HCT116 (cell line): ENCODE measurements at regions not wholly inside any gene's neighbourhood (a gene's known extent, or its start where the extent isn't known, plus 50 kb on each side); places are given as distances from the start of the nearest gene placed in this dataset.

Experiments used
- ATAC-seq: fragments of 200-7000 bp; cut with Tn5 transposase; 2 replicates; pipeline ENCODE4 v1.9.1; 2020; ENCODE audit warnings: mild to moderate bottlenecking, moderate library complexity
- BruUV-seq: library from RNA; stranded (reverse); fragments of 400-500 nt; replicated peaks from 2 replicates; lab custom pipeline; 2021; lab: Mats Ljungman, UMichigan
- CTCF ChIA-PET: fragments of 300-600 bp; sonication (Branson Sonifier 250); formaldehyde crosslinking; loops from one replicate; lab custom pipeline; 2021; ENCODE audit warnings: antibody characterized with exemption; lab: Charles Lee
- POLR2A ChIA-PET: fragments of 300-600, 350-600 bp; sonication (Branson Sonifier 250); formaldehyde crosslinking; loops from one replicate; lab custom pipeline; 2021; ENCODE audit warnings: antibody characterized with exemption; lab: Charles Lee
- RAD21 ChIA-PET, 2 experiments: fragments of 300-600 bp; sonication (Branson Sonifier 250); formaldehyde crosslinking; loops; one replicate each; lab custom pipeline; 2023; ENCODE audit warnings: low total read pairs in 2 of 2; ENCODE audit not compliant: uncharacterized antibody in 2 of 2, unreplicated experiment in 2 of 2, low non-redundant PET in 1 of 2; lab: Charles Lee
- DNase-seq: peaks from one replicate; pipeline ENCODE4 v3.0.0-alpha.2; 2010; ENCODE audit warnings: low read depth, low spot score
- H2AFZ ChIP-seq: fragments of 200-600 bp; shearing (Covaris generic), sonication (generic); 2 replicates; pipeline ENCODE4 v1.6.1; 2017; ENCODE audit warnings: low read depth, mixed run types, mixed read lengths, antibody characterized with exemption, low read length; ENCODE audit not compliant: poor library complexity, severe bottlenecking
- H3K27ac ChIP-seq: 2 replicates; pipeline ENCODE4 v1.5.1; 2012; ENCODE audit warnings: low read depth, low read length
- H3K27me3 ChIP-seq: fragments of 200-600 bp; sonication (generic); 2 replicates; pipeline ENCODE4 v1.6.1; 2016; ENCODE audit warnings: mixed run types, low read length, mixed read lengths; ENCODE audit not compliant: insufficient read depth
- H3K36me3 ChIP-seq, 2 experiments: fragments of 200-500 bp in 1 of 2; fragments of 200-600 bp in 1 of 2; sonication (Bioruptor generic) in 1 of 2; sonication (generic) in 1 of 2; 2 replicates each; pipeline versions ENCODE4 v1.5.1 to v1.6.1; 2014 to 2016; ENCODE audit warnings: low read length in 2 of 2, inconsistent platforms in 1 of 2, mixed read lengths in 1 of 2, mixed run types in 1 of 2; ENCODE audit not compliant: insufficient read depth in 2 of 2, control insufficient read depth in 1 of 2
- H3K4me1 ChIP-seq, 2 experiments: fragments of 200-600 bp in 1 of 2; sonication (generic) in 1 of 2; 2 replicates each; pipeline versions ENCODE4 v1.5.1 to v1.6.1; 2012 to 2017; ENCODE audit warnings: low read length in 2 of 2, inconsistent platforms in 1 of 2, mild to moderate bottlenecking in 1 of 2, mixed read lengths in 1 of 2, mixed run types in 1 of 2, moderate library complexity in 1 of 2; ENCODE audit not compliant: insufficient read depth in 2 of 2, control insufficient read depth in 1 of 2
- H3K4me2 ChIP-seq: fragments of 200-600 bp; sonication (generic); 2 replicates; pipeline ENCODE4 v1.6.1; 2017; ENCODE audit warnings: mixed run types, low read length, mixed read lengths
- H3K4me3 ChIP-seq, 2 experiments: fragments of 200-600 bp in 1 of 2; sonication (generic) in 1 of 2; replicated peaks in 1 of 2; 2 replicates each; pipeline ENCODE4 v1.5.1; 2011 to 2016; ENCODE audit warnings: low read length in 2 of 2, control low read depth in 1 of 2, low read depth in 1 of 2, mild to moderate bottlenecking in 1 of 2, mixed read lengths in 1 of 2, mixed run types in 1 of 2
- H3K79me2 ChIP-seq: fragments of 200-600 bp; sonication (generic); 2 replicates; pipeline ENCODE4 v1.6.1; 2017; ENCODE audit warnings: mild to moderate bottlenecking, mixed run types, low read length, moderate library complexity, mixed read lengths; ENCODE audit not compliant: insufficient read depth
- H3K9ac ChIP-seq: fragments of 200-600 bp; sonication (generic); 2 replicates; pipeline ENCODE4 v1.6.1; 2016; ENCODE audit warnings: low read length, mixed read lengths
- H3K9me2 ChIP-seq: fragments of 200-600 bp; sonication (generic), shearing (Covaris generic); 2 replicates; pipeline ENCODE4 v1.6.1; 2017; ENCODE audit warnings: mixed run types, mild to moderate bottlenecking, moderate library complexity; ENCODE audit not compliant: insufficient read depth
- H3K9me3 ChIP-seq, 2 experiments: fragments of 200-500 bp in 1 of 2; fragments of 200-600 bp in 1 of 2; sonication (Bioruptor generic) in 1 of 2; sonication (generic) in 1 of 2; 2 replicates each; pipeline ENCODE4 v1.6.1; 2014 to 2017; ENCODE audit warnings: low read length in 2 of 2, mixed read lengths in 2 of 2, inconsistent platforms in 1 of 2, low read depth in 1 of 2, mild to moderate bottlenecking in 1 of 2, mixed run types in 1 of 2, moderate library complexity in 1 of 2; ENCODE audit not compliant: control insufficient read depth in 1 of 2, insufficient read depth in 1 of 2
- H4K20me1 ChIP-seq: fragments of 200-600 bp; sonication (generic), shearing (Covaris generic); 2 replicates; pipeline ENCODE4 v1.6.1; 2017; ENCODE audit warnings: mixed run types, mild to moderate bottlenecking, moderate library complexity; ENCODE audit not compliant: insufficient read depth
- CBX3 ChIP-seq: IDR thresholded peaks from 2 replicates; pipeline ENCODE4 v1.6.1; 2012; ENCODE audit warnings: low read depth
- ELF1 ChIP-seq: IDR thresholded peaks from 2 replicates; pipeline ENCODE4 v1.6.1; 2012; ENCODE audit warnings: low read depth, borderline replicate concordance
- EZH2phosphoT487 ChIP-seq: fragments of 200-600 bp; IDR thresholded peaks from 2 replicates; pipeline ENCODE4 v1.6.1; 2018; ENCODE audit warnings: antibody characterized with exemption, borderline replicate concordance
- FOSL1 ChIP-seq: IDR thresholded peaks from 2 replicates; pipeline ENCODE4 v1.6.1; 2012; ENCODE audit warnings: low read depth
- JUND ChIP-seq: IDR thresholded peaks from 2 replicates; pipeline ENCODE4 v1.6.1; 2012
- POLR2A ChIP-seq: IDR thresholded peaks from 2 replicates; pipeline ENCODE4 v1.7.0; 2011; ENCODE audit warnings: borderline replicate concordance; ENCODE audit not compliant: insufficient read depth, insufficient read length; ENCODE audit errors: extremely low read depth
- POLR2AphosphoS5 ChIP-seq: IDR thresholded peaks from 2 replicates; pipeline ENCODE4 v1.6.1; 2011; ENCODE audit warnings: mild to moderate bottlenecking, low read depth, low read length, moderate library complexity
- RAD21 ChIP-seq: IDR thresholded peaks from 2 replicates; pipeline ENCODE4 v1.6.1; 2012; ENCODE audit warnings: low read depth, mild to moderate bottlenecking
- SIN3A ChIP-seq: IDR thresholded peaks from 2 replicates; pipeline ENCODE4 v1.6.1; 2012; ENCODE audit warnings: low read depth
- SP1 ChIP-seq: IDR thresholded peaks from 2 replicates; pipeline ENCODE4 v1.6.1; 2012; ENCODE audit warnings: low read depth
- SRF ChIP-seq: IDR thresholded peaks from 2 replicates; pipeline ENCODE4 v1.6.1; 2012; ENCODE audit warnings: low read depth
- TCF7L2 ChIP-seq: IDR thresholded peaks from 2 replicates; pipeline ENCODE4 v1.7.0; 2011; ENCODE audit warnings: borderline replicate concordance, inconsistent platforms; ENCODE audit not compliant: insufficient read depth, insufficient read length; ENCODE audit errors: extremely low read depth
- YY1 ChIP-seq: IDR thresholded peaks from 2 replicates; pipeline ENCODE4 v1.6.1; 2011; ENCODE audit warnings: low read length, low read depth, moderate library complexity, mild to moderate bottlenecking; ENCODE audit not compliant: insufficient replicate concordance; ENCODE audit errors: extremely low read depth
- ZFX ChIP-seq: fragments of 450-650 bp; IDR thresholded peaks from 2 replicates; pipeline ENCODE4 v1.6.1; 2017
- ZNF274 ChIP-seq: fragments of 200-500 bp; sonication (Bioruptor generic); IDR thresholded peaks from 2 replicates; pipeline ENCODE4 v1.6.1; 2014; ENCODE audit warnings: mild to moderate bottlenecking, low read depth, low read length, inconsistent platforms
- intact Hi-C: fragments of 100-400 bp; cut with micrococcal nuclease; formaldehyde crosslinking; loops from 2 replicates; pipeline ENCODE4 v1.10.0; 2022
- TF ChIP-seq, protein P1 (sequence below): IDR thresholded peaks from 2 replicates; pipeline ENCODE4 v1.6.1; 2012; ENCODE audit warnings: low read depth
- TF ChIP-seq, protein P2 (sequence below): IDR thresholded peaks from 2 replicates; pipeline ENCODE4 v1.6.1; 2012
- TF ChIP-seq, protein P3 (sequence below): IDR thresholded peaks from 2 replicates; pipeline ENCODE4 v1.6.1; 2011; ENCODE audit warnings: mild to moderate bottlenecking, low read length, moderate library complexity; ENCODE audit not compliant: insufficient replicate concordance; ENCODE audit errors: extremely low read depth
- TF ChIP-seq, protein P4 (sequence below), 3 experiments: fragments of 200-600 bp in 1 of 3; sonication (generic) in 1 of 3; IDR thresholded peaks in 2 of 3; conservative IDR thresholded peaks in 1 of 3; 2 replicates each; pipeline ENCODE4 v1.5.1; 2012 to 2017; ENCODE audit warnings: low read depth in 2 of 3, low read length in 2 of 3, antibody characterized with exemption in 1 of 3, borderline replicate concordance in 1 of 3, control low read depth in 1 of 3, mild to moderate bottlenecking in 1 of 3, mixed read lengths in 1 of 3, mixed run types in 1 of 3, moderate library complexity in 1 of 3; ENCODE audit not compliant: insufficient read depth in 1 of 3
- TF ChIP-seq, protein P5 (sequence below): IDR thresholded peaks from 2 replicates; pipeline ENCODE4 v1.6.1; 2012

DNA sequence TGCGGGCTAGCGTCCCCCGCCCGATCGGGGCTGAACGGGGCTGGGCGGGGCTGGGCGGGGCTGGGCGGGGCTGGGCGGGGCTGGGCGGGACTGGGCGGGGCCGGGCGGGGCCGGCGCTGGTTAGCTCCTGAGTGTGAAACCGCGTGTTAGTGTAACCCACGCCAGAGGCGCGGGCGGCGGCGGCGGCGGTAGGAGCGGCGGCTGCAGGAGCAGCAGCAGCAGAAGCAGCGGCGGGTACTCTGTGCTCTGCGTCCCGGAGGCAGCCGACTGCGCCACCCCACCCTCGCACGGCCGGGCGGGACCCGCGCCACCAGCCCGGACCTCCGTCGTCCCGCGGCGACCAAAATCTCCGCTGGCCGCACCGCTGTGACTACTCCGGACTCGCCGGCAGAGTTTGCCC, 128.1 kb downstream of the LAS1L start:
- Histone ChIP-seq H3K4me1 (no peaks in the 10 kb centered on the region), H4K20me1 (no peaks in the 10 kb centered on the region), H3K27me3 (no peaks in the 10 kb centered on the region), H3K9me3 (no peaks in the 10 kb centered on the region), H3K27ac (no peak overlapping the region), H3K4me3 (no peak overlapping the region), H3K9me2 (no peaks in the 10 kb centered on the region), H3K4me2 (no peak overlapping the region), H3K79me2 (no peaks in the 10 kb centered on the region), H3K36me3 (no peaks in the 10 kb centered on the region), H2AFZ (no peak overlapping the region), H3K9ac (no peak overlapping the region)
- ChIA-PET CTCF (no interaction called here), POLR2A (no interaction called here), RAD21 (no interaction called here)
- TF ChIP-seq CBX3 (no peak), FOSL1 (no peak), ELF1 (no peak), SRF (no peak), RAD21 (no peak), EZH2phosphoT487 (no peak), POLR2AphosphoS5 (no peak), SIN3A (no peak), POLR2A (no peak), SP1 (no peak), ZNF274 (no peak), JUND (no peak), YY1 (no peak), ZFX (no peak), TCF7L2 (no peak)
- TF ChIP-seq, protein P1, sequence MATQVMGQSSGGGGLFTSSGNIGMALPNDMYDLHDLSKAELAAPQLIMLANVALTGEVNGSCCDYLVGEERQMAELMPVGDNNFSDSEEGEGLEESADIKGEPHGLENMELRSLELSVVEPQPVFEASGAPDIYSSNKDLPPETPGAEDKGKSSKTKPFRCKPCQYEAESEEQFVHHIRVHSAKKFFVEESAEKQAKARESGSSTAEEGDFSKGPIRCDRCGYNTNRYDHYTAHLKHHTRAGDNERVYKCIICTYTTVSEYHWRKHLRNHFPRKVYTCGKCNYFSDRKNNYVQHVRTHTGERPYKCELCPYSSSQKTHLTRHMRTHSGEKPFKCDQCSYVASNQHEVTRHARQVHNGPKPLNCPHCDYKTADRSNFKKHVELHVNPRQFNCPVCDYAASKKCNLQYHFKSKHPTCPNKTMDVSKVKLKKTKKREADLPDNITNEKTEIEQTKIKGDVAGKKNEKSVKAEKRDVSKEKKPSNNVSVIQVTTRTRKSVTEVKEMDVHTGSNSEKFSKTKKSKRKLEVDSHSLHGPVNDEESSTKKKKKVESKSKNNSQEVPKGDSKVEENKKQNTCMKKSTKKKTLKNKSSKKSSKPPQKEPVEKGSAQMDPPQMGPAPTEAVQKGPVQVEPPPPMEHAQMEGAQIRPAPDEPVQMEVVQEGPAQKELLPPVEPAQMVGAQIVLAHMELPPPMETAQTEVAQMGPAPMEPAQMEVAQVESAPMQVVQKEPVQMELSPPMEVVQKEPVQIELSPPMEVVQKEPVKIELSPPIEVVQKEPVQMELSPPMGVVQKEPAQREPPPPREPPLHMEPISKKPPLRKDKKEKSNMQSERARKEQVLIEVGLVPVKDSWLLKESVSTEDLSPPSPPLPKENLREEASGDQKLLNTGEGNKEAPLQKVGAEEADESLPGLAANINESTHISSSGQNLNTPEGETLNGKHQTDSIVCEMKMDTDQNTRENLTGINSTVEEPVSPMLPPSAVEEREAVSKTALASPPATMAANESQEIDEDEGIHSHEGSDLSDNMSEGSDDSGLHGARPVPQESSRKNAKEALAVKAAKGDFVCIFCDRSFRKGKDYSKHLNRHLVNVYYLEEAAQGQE: no peak
- TF ChIP-seq, protein P2, sequence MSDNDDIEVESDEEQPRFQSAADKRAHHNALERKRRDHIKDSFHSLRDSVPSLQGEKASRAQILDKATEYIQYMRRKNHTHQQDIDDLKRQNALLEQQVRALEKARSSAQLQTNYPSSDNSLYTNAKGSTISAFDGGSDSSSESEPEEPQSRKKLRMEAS: no peak
- TF ChIP-seq, protein P3, sequence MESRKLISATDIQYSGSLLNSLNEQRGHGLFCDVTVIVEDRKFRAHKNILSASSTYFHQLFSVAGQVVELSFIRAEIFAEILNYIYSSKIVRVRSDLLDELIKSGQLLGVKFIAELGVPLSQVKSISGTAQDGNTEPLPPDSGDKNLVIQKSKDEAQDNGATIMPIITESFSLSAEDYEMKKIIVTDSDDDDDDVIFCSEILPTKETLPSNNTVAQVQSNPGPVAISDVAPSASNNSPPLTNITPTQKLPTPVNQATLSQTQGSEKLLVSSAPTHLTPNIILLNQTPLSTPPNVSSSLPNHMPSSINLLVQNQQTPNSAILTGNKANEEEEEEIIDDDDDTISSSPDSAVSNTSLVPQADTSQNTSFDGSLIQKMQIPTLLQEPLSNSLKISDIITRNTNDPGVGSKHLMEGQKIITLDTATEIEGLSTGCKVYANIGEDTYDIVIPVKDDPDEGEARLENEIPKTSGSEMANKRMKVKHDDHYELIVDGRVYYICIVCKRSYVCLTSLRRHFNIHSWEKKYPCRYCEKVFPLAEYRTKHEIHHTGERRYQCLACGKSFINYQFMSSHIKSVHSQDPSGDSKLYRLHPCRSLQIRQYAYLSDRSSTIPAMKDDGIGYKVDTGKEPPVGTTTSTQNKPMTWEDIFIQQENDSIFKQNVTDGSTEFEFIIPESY: no peak
- TF ChIP-seq, protein P4, sequence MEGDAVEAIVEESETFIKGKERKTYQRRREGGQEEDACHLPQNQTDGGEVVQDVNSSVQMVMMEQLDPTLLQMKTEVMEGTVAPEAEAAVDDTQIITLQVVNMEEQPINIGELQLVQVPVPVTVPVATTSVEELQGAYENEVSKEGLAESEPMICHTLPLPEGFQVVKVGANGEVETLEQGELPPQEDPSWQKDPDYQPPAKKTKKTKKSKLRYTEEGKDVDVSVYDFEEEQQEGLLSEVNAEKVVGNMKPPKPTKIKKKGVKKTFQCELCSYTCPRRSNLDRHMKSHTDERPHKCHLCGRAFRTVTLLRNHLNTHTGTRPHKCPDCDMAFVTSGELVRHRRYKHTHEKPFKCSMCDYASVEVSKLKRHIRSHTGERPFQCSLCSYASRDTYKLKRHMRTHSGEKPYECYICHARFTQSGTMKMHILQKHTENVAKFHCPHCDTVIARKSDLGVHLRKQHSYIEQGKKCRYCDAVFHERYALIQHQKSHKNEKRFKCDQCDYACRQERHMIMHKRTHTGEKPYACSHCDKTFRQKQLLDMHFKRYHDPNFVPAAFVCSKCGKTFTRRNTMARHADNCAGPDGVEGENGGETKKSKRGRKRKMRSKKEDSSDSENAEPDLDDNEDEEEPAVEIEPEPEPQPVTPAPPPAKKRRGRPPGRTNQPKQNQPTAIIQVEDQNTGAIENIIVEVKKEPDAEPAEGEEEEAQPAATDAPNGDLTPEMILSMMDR (IDR thresholded peaks at IDR 0.05 in 2 of 3, conservative IDR thresholded peaks at IDR 0.05 in 1 of 3; ENCODE audit: borderline replicate concordance in 1 of 3, insufficient read depth in 1 of 3, low read depth in 2 of 3, low read length in 2 of 3): no peak
- TF ChIP-seq, protein P5, sequence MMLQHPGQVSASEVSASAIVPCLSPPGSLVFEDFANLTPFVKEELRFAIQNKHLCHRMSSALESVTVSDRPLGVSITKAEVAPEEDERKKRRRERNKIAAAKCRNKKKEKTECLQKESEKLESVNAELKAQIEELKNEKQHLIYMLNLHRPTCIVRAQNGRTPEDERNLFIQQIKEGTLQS: no peak
- no peak for ATAC-seq
- no peak for DNase-seq
- no TSS peak for BruUV-seq
- intact Hi-C loops: no loop called here
